ENCODE measurements at regions not wholly inside any gene's neighbourhood (a gene's known extent, or its start where the extent isn't known, plus 50 kb on each side); places are given as distances from the start of the nearest gene placed in this dataset.
"Not testable (repeated sequence)": the region's sequence is repeated elsewhere in the genome, so short reads cannot be mapped to it uniquely, and the experiment has no call there.

DNA sequence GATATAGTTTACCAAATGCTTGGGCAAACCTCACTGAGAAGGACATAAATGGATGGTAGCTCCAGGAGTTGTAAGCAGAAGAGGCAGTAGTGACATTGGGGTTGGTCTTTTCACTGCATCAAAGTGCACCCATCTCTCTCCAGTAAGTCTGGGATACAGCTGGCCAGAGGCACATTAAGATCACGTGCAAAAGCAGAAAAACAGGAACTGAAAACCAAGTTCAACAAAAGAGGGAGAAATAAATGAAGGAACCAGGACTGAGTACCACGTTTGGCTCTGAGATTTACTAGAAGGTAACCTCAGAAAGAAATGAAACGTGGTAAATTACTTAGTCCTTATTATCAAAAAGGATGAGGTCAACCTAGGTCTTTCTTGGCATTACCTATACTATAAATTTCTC is 259.2 kb downstream of the OSR1 start:
- intact Hi-C loops (cut with DNase I), result no loop called here
- Histone ChIP-seq H3K27me3 (ENCODE audit: control insufficient read depth, insufficient read depth) (no peaks in the 10 kb centered on the region), H3K27ac (ENCODE audit: low read length) (no peak overlapping the region), H3K4me3 (ENCODE audit: low read length) (no peak overlapping the region), H3K4me1 (ENCODE audit: control insufficient read depth, insufficient read depth, low read length) (no peaks in the 10 kb centered on the region), H3K9me3 (ENCODE audit: control insufficient read depth, low read length) (no peaks in the 10 kb centered on the region)
- no peak for ATAC-seq
- no peak for DNase-seq
- 60% methylated on average over 3 of the region's 3 CpGs for WGBS

DNA sequence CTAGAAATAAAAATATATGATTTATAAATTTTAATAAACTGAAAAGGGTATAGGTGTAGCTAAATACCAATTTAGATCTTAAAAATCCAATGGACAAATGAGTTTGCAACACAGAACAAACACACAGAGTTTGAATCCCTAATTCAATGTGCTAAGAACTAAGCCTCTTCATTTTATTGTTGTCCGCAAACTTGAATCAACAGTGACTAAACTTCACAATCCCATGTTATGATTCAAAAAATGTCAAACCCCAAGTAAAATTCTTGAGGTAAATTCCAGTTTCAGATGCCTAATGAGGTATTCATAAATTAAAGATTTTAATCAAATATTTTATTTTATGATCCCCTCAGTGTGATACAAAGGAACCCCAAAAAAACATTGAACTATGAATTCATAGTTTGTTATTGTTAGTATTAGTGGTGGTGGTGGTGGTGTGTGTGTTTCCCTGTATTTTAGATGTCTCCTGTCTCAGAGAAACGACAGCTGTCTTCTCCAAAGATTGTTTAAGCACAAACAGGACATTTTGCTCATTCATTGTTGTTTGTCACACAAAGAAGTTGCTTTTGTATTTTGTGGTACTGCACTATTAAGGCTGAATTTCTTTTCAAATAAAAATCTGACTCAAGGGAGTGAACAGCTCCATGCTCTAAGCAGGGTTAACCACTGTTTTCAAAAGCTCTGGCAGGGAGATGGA is 259.8 kb downstream of the OSR1 start:
- Histone ChIP-seq H3K4me1 (ENCODE audit: control insufficient read depth, insufficient read depth, low read length) (no peaks in the 10 kb centered on the region), H3K27ac (ENCODE audit: low read length) (no peak overlapping the region), H3K9me3 (ENCODE audit: control insufficient read depth, low read length) (no peaks in the 10 kb centered on the region), H3K4me3 (ENCODE audit: low read length) (no peak overlapping the region), H3K27me3 (ENCODE audit: control insufficient read depth, insufficient read depth) (no peaks in the 10 kb centered on the region)
- ATAC-seq (no peak), DNase-seq (no peak)
- 88% methylated on average over 2 of the region's 2 CpGs for WGBS
- intact Hi-C loops (cut with DNase I), result no loop called here

DNA sequence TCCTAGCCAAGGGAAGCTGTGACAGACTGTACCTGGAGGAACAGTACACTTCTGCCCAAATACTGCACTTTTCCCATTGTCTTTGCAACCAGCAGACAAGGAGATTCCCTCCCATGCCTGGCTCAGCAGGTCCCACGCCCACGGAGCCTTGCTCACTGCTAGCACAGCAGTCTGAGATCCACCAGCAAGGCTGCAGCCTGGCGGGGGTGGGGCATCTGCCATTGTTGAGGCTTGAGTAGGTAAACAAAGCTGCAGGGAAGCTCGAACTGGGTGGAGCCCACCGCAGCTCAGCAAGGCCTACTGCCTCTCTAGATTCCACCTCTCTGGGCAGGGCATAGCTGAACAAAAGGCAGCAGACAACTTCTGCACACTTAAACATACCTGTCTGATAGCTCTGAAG is 268.9 kb downstream of the OSR1 start:
- H3K27ac ChIP-seq (ENCODE audit: low read length); DNase-seq; H3K9me3 ChIP-seq (ENCODE audit: control insufficient read depth, low read length); H3K4me3 ChIP-seq (ENCODE audit: low read length); ATAC-seq; H3K27me3 ChIP-seq (ENCODE audit: control insufficient read depth, insufficient read depth); H3K4me1 ChIP-seq (ENCODE audit: control insufficient read depth, insufficient read depth, low read length); intact Hi-C loops (cut with DNase I): not testable (repeated sequence)
- 63% methylated on average over 5 of the region's 5 CpGs for WGBS

DNA sequence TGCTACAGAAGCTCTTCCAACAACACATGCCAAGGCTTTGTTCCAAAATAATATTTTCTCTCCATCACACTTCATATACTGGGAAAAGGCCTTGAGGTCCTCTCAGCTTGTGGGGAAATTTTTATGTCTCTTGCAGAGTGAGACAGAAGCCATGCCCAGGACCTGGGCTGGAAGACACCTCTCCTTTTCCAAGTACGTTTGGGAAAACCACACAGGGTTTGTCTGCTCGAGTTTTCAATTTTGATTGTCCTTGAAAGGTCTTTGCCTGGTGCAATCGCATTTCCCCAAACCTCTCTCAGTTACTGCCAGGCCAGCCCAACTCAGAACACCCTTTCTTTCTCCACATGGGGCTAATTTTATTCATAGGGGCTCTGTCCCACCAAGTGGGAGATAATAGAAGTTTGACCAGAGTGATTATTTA is 272.2 kb downstream of the OSR1 start:
- intact Hi-C loops (cut with DNase I), result no loop called here
- H3K4me1 ChIP-seq (ENCODE audit: control insufficient read depth, insufficient read depth, low read length), result no peaks in the 10 kb centered on the region
- H3K27ac ChIP-seq (ENCODE audit: low read length), result no peak overlapping the region
- WGBS, result 24% methylated on average over 3 of the region's 3 CpGs
- H3K9me3 ChIP-seq (ENCODE audit: control insufficient read depth, low read length), result no peaks in the 10 kb centered on the region
- no peak overlapping the region for H3K4me3 ChIP-seq (ENCODE audit: low read length)
- no peaks in the 10 kb centered on the region for H3K27me3 ChIP-seq (ENCODE audit: control insufficient read depth, insufficient read depth)
- DNase-seq, result no peak
- ATAC-seq, result peak in 1 of 2 donors; percentile 19

DNA sequence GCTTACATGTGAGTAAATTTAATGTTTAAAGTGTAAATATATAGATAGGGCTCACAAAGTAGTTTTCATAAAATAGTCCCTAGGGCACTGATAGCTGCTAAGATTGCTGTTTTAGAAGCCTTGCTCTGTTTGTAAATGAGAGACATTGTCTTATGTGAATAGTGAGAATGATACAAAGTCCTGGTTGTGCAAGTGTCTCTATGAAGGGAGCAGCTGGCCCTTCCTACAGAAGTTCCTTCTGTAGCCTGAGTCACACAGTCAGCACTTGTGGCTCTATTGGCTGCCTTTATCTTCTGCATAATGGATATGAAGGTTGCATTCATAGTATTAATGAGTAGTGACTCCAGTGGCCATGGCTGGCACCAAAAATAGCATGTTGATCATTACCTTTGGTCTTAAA is 279.7 kb downstream of the OSR1 start:
- DNase-seq, result no peak
- H3K27me3 ChIP-seq (ENCODE audit: control insufficient read depth, insufficient read depth), result no peaks in the 10 kb centered on the region
- H3K9me3 ChIP-seq (ENCODE audit: control insufficient read depth, low read length), result no peaks in the 10 kb centered on the region
- intact Hi-C loops (cut with DNase I), result no loop called here
- no peak overlapping the region for H3K27ac ChIP-seq (ENCODE audit: low read length)
- ATAC-seq, result no peak
- H3K4me3 ChIP-seq (ENCODE audit: low read length), result no peak overlapping the region
- no peaks in the 10 kb centered on the region for H3K4me1 ChIP-seq (ENCODE audit: control insufficient read depth, insufficient read depth, low read length)

DNA sequence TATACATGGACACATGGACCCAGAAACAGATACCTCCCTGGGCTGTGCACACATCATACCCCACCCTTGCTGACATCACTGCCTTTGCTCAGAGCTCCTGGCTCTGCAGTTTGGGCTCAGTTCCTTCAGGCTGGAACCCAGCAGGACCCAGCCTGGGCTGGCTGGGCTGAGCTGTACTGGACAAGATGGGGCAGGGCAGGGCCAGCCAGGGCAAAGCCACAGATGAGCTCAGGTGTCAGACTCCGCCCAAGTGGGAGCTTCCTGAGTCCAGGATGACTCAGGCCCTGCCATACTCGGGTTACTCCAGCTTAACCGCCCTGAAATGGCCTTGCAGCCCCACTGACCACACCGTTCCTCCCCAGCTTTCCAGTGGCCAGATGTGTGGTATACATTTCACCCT is 284.9 kb downstream of the OSR1 start:
- peak in 2 of 3 donors; percentile 16 to 48 for DNase-seq
- 90% methylated on average over 4 of the region's 4 CpGs for WGBS
- intact Hi-C loops (cut with DNase I), result no loop called here

DNA sequence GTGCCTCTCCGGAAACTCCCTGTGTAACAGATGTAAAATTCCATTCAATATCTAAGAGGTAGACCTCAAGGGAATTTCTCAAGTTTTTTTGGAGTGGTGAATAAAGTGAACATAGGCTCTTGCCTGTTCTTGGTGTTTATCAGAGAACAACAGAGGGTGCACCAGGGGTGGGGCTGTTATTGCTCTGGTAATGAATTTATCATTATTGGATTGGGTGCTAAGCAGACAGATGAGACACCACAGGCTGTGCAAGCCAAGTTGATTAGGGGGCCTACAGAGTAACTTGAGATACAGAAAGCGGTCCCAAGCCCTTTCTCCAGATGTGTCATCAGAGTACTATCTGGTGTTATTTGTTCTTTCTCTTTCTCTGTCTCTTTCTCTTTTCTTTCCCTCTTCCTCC is 286.3 kb downstream of the OSR1 start:
- Histone ChIP-seq H3K4me3 (ENCODE audit: low read length) (no peak overlapping the region), H3K27me3 (ENCODE audit: control insufficient read depth, insufficient read depth) (no peaks in the 10 kb centered on the region), H3K27ac (ENCODE audit: low read length) (no peak overlapping the region), H3K9me3 (ENCODE audit: control insufficient read depth, low read length) (no peaks in the 10 kb centered on the region), H3K4me1 (ENCODE audit: control insufficient read depth, insufficient read depth, low read length) (no peaks in the 10 kb centered on the region)
- intact Hi-C loops (cut with DNase I), result no loop called here
- DNase-seq (peak in 2 of 3 donors; percentile 14 to 57), ATAC-seq (peak; percentile 14 to 43)
- WGBS, result 69% methylated on average over 2 of the region's 2 CpGs

More for the DNA sequence above, 284.9 kb downstream of the OSR1 start:
- H3K27ac ChIP-seq (ENCODE audit: low read length), result no peak overlapping the region
- H3K4me1 ChIP-seq (ENCODE audit: control insufficient read depth, insufficient read depth, low read length), result no peaks in the 10 kb centered on the region
- peak in 1 of 2 donors; percentile 38 for ATAC-seq
- H3K4me3 ChIP-seq (ENCODE audit: low read length), result no peak overlapping the region
- no peaks in the 10 kb centered on the region for H3K27me3 ChIP-seq (ENCODE audit: control insufficient read depth, insufficient read depth)
- H3K9me3 ChIP-seq (ENCODE audit: control insufficient read depth, low read length), result no peaks in the 10 kb centered on the region

DNA sequence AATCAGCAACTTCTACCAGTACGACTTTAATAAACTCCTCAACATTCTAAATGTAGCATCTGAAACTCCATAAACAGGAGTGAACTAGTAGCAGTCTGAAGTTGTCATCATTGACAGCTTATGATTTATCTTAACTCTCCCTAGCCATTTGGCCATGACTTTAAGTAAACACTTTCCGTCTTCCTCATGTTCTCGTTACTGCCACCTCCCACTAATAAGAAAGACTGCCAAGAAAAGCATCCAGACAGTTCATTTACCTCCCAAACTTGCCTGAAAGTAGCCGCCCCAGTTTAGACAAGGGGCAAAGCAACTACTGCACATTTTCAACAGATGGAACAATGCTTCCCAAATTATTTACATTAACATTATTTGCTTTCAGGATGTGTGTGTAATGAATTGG is 287.5 kb downstream of the OSR1 start:
- no peak for DNase-seq
- H3K27ac ChIP-seq (ENCODE audit: low read length), result no peak overlapping the region
- no peaks in the 10 kb centered on the region for H3K9me3 ChIP-seq (ENCODE audit: control insufficient read depth, low read length)
- 46% methylated on average over 4 of the region's 4 CpGs for WGBS
- ATAC-seq, result no peak
- intact Hi-C loops (cut with DNase I), result no loop called here
- no peak overlapping the region for H3K4me3 ChIP-seq (ENCODE audit: low read length)
- no peaks in the 10 kb centered on the region for H3K27me3 ChIP-seq (ENCODE audit: control insufficient read depth, insufficient read depth)
- H3K4me1 ChIP-seq (ENCODE audit: control insufficient read depth, insufficient read depth, low read length), result no peaks in the 10 kb centered on the region

DNA sequence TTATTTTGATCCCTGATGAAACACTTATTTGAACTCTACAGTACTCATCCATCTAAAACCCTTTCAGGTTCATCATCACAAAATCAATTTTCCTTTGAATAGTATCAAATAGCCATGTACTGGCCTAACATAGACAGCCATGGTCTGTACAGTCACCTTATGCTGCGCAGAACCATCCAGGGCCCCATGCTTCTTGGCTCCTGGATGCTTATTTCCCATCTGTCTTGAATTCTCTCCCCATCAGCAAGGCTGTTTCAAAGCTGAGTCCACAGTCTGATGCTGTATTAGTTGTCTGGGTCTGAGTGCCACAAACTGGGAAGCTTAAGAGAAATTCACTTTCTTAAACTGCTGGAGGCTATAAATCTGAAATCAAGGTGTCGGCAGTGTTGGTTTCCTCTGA is 290.2 kb downstream of the OSR1 start:
- Histone ChIP-seq H3K9me3 (ENCODE audit: control insufficient read depth, low read length) (no peaks in the 10 kb centered on the region), H3K27me3 (ENCODE audit: control insufficient read depth, insufficient read depth) (no peaks in the 10 kb centered on the region), H3K4me3 (ENCODE audit: low read length) (no peak overlapping the region), H3K27ac (ENCODE audit: low read length) (no peak overlapping the region), H3K4me1 (ENCODE audit: control insufficient read depth, insufficient read depth, low read length) (no peaks in the 10 kb centered on the region)
- no peak for ATAC-seq
- no peak for DNase-seq
- intact Hi-C loops (cut with DNase I), result no loop called here
- WGBS, result 90% methylated on average over 2 of the region's 2 CpGs

DNA sequence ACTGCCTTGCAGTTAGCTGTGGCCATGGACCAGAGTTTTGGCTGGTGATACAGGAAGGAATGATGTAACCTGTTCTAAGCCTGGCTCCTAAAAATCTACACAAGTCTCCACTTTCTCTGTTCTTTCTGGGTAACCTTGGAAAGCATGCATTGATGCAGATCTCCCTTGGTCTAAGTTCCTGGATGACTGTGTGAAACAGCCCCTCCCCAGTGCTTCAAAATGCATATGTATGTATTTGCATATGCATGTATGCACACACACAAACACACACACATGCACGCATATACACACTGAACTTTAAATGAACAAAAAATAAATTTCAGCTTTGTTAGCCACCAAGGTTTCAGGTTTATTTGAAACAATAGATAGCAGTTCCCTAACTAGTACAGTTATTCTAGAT is 296.1 kb downstream of the OSR1 start:
- ATAC-seq (no peak), DNase-seq (no peak)
- intact Hi-C loops (cut with DNase I), result no loop called here
- H3K9me3 ChIP-seq (ENCODE audit: control insufficient read depth, low read length), result no peaks in the 10 kb centered on the region
- no peaks in the 10 kb centered on the region for H3K4me1 ChIP-seq (ENCODE audit: control insufficient read depth, insufficient read depth, low read length)
- H3K27ac ChIP-seq (ENCODE audit: low read length), result no peak overlapping the region
- 86% methylated on average over 1 of the region's 1 CpG for WGBS
- no peaks in the 10 kb centered on the region for H3K27me3 ChIP-seq (ENCODE audit: control insufficient read depth, insufficient read depth)
- H3K4me3 ChIP-seq (ENCODE audit: low read length), result no peak overlapping the region

DNA sequence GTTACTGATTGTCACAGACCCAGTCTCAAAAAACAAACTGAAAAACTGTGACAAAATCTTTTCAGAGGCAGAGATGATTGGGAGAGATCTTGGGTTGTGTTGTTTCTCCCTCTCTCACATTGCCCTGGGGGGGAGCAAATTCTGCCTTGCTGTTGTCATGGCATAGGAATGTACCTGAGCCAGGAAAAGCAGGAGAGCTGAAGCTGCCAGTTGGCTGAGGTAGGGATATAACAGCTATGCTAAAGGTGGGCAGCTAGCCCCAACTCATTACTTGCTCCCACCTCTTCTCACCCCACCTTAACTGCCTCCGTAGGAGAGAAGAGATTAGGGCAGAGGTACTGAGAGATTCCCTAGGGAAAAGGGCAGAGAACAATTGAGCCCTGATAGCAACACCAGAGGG is 299.3 kb downstream of the OSR1 start:
- H3K4me1 ChIP-seq (ENCODE audit: control insufficient read depth, insufficient read depth, low read length), result no peaks in the 10 kb centered on the region
- DNase-seq (no peak), ATAC-seq (no peak)
- intact Hi-C loops (cut with DNase I), result no loop called here
- H3K27ac ChIP-seq (ENCODE audit: low read length), result no peak overlapping the region
- 57% methylated on average over 1 of the region's 1 CpG for WGBS
- H3K4me3 ChIP-seq (ENCODE audit: low read length), result no peak overlapping the region
- no peaks in the 10 kb centered on the region for H3K27me3 ChIP-seq (ENCODE audit: control insufficient read depth, insufficient read depth)
- no peaks in the 10 kb centered on the region for H3K9me3 ChIP-seq (ENCODE audit: control insufficient read depth, low read length)

Measured in right cardiac atrium (tissue), 5 donors.